ENCODE measurements at regions not wholly inside any gene's neighbourhood (a gene's known extent, or its start where the extent isn't known, plus 50 kb on each side); places are given as distances from the start of the nearest gene placed in this dataset.

DNA sequence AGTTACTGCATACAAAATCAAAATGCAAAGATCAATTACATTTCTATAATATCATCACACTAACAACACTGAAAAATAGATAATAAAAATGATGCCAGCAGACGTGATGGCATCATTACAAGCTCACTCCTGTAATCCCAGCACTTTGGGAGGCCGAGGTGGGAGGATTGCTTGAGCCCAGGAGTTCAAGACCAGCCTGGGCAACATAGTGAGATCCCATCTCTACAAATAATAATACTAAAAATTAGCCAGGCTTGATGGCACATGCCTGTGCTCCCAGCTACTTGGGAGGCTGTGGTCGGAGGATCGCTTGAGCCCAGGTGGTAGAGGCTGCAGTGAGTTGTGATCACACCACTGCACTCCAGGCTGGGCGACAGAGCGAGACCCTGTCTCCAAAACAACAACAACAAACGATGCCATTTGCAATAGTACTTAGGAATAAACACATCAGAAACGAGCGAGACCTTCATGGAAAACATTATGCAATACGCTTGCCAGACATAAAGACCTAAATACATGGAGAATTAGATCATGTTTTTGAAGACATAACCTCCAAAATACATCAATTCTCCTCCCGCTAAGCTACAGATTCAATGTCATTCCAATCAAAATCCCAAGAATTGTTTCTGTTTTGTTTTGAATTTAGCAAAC is 86.6 kb upstream of the ERRFI1 start:
- H3K4me2 ChIP-seq (ENCODE audit: low read length) = no peak overlapping the region
- CTCF ChIA-PET = no interaction called here
- no peaks in the 10 kb centered on the region for H3F3A ChIP-seq (ENCODE audit: low read length, unreplicated experiment)

DNA sequence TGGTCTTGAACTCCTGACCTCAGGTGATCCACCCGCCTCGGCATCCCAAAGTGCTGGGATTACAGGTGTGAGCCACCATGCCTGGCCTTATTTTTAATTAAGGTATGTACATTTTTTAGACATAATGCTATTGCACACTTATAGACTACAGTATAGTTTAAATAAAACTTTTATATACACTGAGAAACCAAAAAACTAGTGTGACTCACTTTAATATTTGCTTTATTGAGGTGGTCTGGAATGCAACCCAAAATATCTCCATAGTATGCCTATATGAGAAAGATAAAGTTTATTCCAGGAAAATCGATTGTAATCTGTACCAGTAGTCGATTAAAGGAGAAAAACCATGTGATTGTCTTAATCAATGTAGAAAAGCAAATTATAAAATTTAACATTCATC is 85.5 kb upstream of the ERRFI1 start:
- BruUV-seq (replicated peaks) = no TSS peak
- 0 out of 2 replicates have a peak overlapping the region, but pooled peaks have one; percentile 9 for H3K27ac ChIP-seq (ENCODE audit: low read length)
- no peaks in the 10 kb centered on the region for H4K20me1 ChIP-seq (ENCODE audit: low read length)
- no peaks in the 10 kb centered on the region for H3K36me3 ChIP-seq (ENCODE audit: low read depth, low read length)
- peak; percentile 54 for DNase-seq
- 0 out of 2 replicates have a peak, but pooled peaks cover 3% of the 10 kb centered on the region for H3K9me2 ChIP-seq (replicated peaks; ENCODE audit: low read length)
- no peaks in the 10 kb centered on the region for H3K9me3 ChIP-seq (ENCODE audit: low read length)
- H3K4me1 ChIP-seq (ENCODE audit: insufficient read depth, low read length) = peaks cover 21% of the 10 kb centered on the region
- no peak for TF ChIP-seq EZH2phosphoT487 (IDR thresholded peaks at IDR 0.05; ENCODE audit: borderline replicate concordance, low read length)
- TF ChIP-seq, protein P1, sequence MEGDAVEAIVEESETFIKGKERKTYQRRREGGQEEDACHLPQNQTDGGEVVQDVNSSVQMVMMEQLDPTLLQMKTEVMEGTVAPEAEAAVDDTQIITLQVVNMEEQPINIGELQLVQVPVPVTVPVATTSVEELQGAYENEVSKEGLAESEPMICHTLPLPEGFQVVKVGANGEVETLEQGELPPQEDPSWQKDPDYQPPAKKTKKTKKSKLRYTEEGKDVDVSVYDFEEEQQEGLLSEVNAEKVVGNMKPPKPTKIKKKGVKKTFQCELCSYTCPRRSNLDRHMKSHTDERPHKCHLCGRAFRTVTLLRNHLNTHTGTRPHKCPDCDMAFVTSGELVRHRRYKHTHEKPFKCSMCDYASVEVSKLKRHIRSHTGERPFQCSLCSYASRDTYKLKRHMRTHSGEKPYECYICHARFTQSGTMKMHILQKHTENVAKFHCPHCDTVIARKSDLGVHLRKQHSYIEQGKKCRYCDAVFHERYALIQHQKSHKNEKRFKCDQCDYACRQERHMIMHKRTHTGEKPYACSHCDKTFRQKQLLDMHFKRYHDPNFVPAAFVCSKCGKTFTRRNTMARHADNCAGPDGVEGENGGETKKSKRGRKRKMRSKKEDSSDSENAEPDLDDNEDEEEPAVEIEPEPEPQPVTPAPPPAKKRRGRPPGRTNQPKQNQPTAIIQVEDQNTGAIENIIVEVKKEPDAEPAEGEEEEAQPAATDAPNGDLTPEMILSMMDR (conservative IDR thresholded peaks at IDR 0.05; ENCODE audit: low read depth, low read length) = no peak
- TF ChIP-seq EZH2 (IDR thresholded peaks at IDR 0.05; ENCODE audit: low read length, unreplicated experiment) = no peak
- intact Hi-C loops (cut with micrococcal nuclease) = no loop called here
- ChIA-PET CTCF (no interaction called here), POLR2A (ENCODE audit: unreplicated experiment) (no interaction called here)
- 0 out of 2 replicates have a peak overlapping the region, but pooled peaks have one; percentile 10 for H3K4me2 ChIP-seq (ENCODE audit: low read length)
- no peaks in the 10 kb centered on the region for H3F3A ChIP-seq (ENCODE audit: low read length, unreplicated experiment)
- no peak overlapping the region for H2AFZ ChIP-seq (ENCODE audit: low read length)
- peak; percentile 83 for ATAC-seq
- no peak overlapping the region for H3K9ac ChIP-seq (ENCODE audit: low read length)
- no peaks in the 10 kb centered on the region for H3K27me3 ChIP-seq (ENCODE audit: low read length)
- H3K79me2 ChIP-seq (ENCODE audit: low read length) = no peaks in the 10 kb centered on the region
- no peak overlapping the region for H3K4me3 ChIP-seq (ENCODE audit: low read length)

More for the DNA sequence above, 86.6 kb upstream of the ERRFI1 start:
- no peak overlapping the region for H2AFZ ChIP-seq (ENCODE audit: low read length)
- H3K4me3 ChIP-seq (ENCODE audit: low read length) = no peak overlapping the region
- H4K20me1 ChIP-seq (ENCODE audit: low read length) = no peaks in the 10 kb centered on the region
- H3K79me2 ChIP-seq (ENCODE audit: low read length) = no peaks in the 10 kb centered on the region
- H3K27ac ChIP-seq (ENCODE audit: low read length) = no peak overlapping the region
- peaks cover 13% of the 10 kb centered on the region for H3K4me1 ChIP-seq (ENCODE audit: insufficient read depth, low read length)
- H3K27me3 ChIP-seq (ENCODE audit: low read length) = no peaks in the 10 kb centered on the region
- POLR2A ChIA-PET (ENCODE audit: unreplicated experiment) = no interaction called here
- no peak for ATAC-seq
- H3K9ac ChIP-seq (ENCODE audit: low read length) = no peak overlapping the region
- H3K9me3 ChIP-seq (ENCODE audit: low read length) = no peaks in the 10 kb centered on the region
- intact Hi-C loops (cut with micrococcal nuclease) = no loop called here
- no TSS peak for BruUV-seq (replicated peaks)
- H3K36me3 ChIP-seq (ENCODE audit: low read depth, low read length) = no peaks in the 10 kb centered on the region
- H3K9me2 ChIP-seq (replicated peaks; ENCODE audit: low read length) = no peaks in the 10 kb centered on the region
- DNase-seq = no peak
- TF ChIP-seq EZH2 (IDR thresholded peaks at IDR 0.05; ENCODE audit: low read length, unreplicated experiment) = no peak
- no peak for TF ChIP-seq EZH2phosphoT487 (IDR thresholded peaks at IDR 0.05; ENCODE audit: borderline replicate concordance, low read length)
- TF ChIP-seq, protein P1 (conservative IDR thresholded peaks at IDR 0.05; ENCODE audit: low read depth, low read length) = no peak

DNA sequence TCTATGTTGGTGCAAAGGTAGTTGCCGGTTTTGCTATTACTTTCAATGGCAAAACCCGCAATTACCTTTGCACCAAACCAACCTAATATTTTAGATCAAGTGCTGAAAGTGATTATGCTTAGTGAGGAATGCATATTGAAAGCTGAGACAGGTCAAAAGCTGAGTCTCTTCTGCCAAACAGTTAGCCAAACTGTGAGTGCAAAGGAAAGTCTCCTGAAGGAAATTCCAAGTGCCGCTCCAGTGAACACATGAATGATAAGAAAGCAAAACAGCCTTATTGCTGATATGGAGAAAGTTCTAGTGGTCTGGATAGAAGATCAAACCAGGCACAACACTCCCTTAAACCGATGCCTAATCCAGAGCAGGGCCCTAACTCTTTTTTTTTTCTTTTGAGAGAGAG is 83.1 kb upstream of the ERRFI1 start:
- CTCF ChIA-PET = no interaction called here
- no peaks in the 10 kb centered on the region for H3F3A ChIP-seq (ENCODE audit: low read length, unreplicated experiment)
- H3K36me3 ChIP-seq (ENCODE audit: low read depth, low read length) = no peaks in the 10 kb centered on the region
- POLR2A ChIA-PET (ENCODE audit: unreplicated experiment) = no interaction called here
- no peak overlapping the region for H3K4me3 ChIP-seq (ENCODE audit: low read length)
- no TSS peak for BruUV-seq (replicated peaks)
- intact Hi-C loops (cut with micrococcal nuclease) = no loop called here
- no peak overlapping the region for H2AFZ ChIP-seq (ENCODE audit: low read length)
- no peak overlapping the region for H3K27ac ChIP-seq (ENCODE audit: low read length)
- no peaks in the 10 kb centered on the region for H3K79me2 ChIP-seq (ENCODE audit: low read length)
- TF ChIP-seq EZH2 (IDR thresholded peaks at IDR 0.05; ENCODE audit: low read length, unreplicated experiment) = no peak
- TF ChIP-seq, protein P1 (conservative IDR thresholded peaks at IDR 0.05; ENCODE audit: low read depth, low read length) = no peak
- no peak for TF ChIP-seq EZH2phosphoT487 (IDR thresholded peaks at IDR 0.05; ENCODE audit: borderline replicate concordance, low read length)
- ATAC-seq (no peak), DNase-seq (no peak)
- H3K9me2 ChIP-seq (replicated peaks; ENCODE audit: low read length) = 0 out of 2 replicates have a peak, but pooled peaks cover 4% of the 10 kb centered on the region
- no peaks in the 10 kb centered on the region for H4K20me1 ChIP-seq (ENCODE audit: low read length)
- H3K4me2 ChIP-seq (ENCODE audit: low read length) = no peak overlapping the region
- H3K9me3 ChIP-seq (ENCODE audit: low read length) = no peaks in the 10 kb centered on the region
- peaks cover 23% of the 10 kb centered on the region for H3K4me1 ChIP-seq (ENCODE audit: insufficient read depth, low read length)
- no peak overlapping the region for H3K9ac ChIP-seq (ENCODE audit: low read length)
- H3K27me3 ChIP-seq (ENCODE audit: low read length) = no peaks in the 10 kb centered on the region
